KOPT-K1 (cell line): ENCODE measurements at regions not wholly inside any gene's neighbourhood (a gene's known extent, or its start where the extent isn't known, plus 50 kb on each side); places are given as distances from the start of the nearest gene placed in this dataset.

ENCODE experiments used
- H3K27ac ChIP-seq: fragments of 200-600 bp; sonication (generic); 2 replicates; pipeline ENCODE4 v1.5.1; 2016; ENCODE audit warnings: antibody characterized with exemption, mild to moderate bottlenecking, low read depth, low read length; ENCODE audit not compliant: poor library complexity, severe bottlenecking
- H3K36me3 ChIP-seq: fragments of 200-600 bp; sonication (generic); 2 replicates; pipeline ENCODE4 v1.5.1; 2017; ENCODE audit warnings: antibody characterized with exemption, mild to moderate bottlenecking, low read length, moderate library complexity; ENCODE audit not compliant: insufficient read depth
- H3K9me3 ChIP-seq: fragments of 200-600 bp; sonication (generic); 2 replicates; pipeline ENCODE4 v1.5.1; 2017; ENCODE audit warnings: antibody characterized with exemption, low read length, mild to moderate bottlenecking; ENCODE audit not compliant: insufficient read depth, poor library complexity, severe bottlenecking

DNA sequence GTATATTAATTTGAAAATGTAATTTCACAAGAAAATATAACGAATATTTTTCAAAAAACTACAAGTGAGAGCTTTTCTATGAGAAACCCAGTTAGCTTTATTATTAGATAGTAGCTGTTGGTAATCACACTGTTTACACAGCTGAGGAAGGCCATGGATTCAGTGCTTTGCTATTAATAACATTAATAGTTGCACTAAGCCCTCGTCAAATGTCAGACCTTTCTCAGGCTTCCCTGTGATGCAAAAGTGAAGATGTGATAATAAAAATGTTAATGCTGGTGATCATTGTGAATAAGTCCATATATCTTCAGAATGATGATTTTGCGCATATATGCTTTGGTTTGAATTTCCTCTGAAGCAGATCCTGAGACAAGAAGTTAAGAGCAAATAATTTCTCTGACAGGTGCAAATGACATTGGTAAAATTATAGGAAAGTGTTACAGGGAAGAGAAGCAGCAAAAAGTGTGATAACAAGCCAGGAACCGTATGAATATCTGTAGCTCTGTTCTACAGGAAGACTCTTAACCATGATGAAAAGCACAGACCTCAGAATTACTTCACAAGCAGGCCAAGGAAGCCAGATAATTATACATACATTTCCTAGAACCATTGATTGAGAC is 56.5 kb upstream of the CNTN6 start:
- H3K27ac ChIP-seq: no peak overlapping the region
- H3K9me3 ChIP-seq: no peaks in the 10 kb centered on the region
- no peaks in the 10 kb centered on the region for H3K36me3 ChIP-seq

DNA sequence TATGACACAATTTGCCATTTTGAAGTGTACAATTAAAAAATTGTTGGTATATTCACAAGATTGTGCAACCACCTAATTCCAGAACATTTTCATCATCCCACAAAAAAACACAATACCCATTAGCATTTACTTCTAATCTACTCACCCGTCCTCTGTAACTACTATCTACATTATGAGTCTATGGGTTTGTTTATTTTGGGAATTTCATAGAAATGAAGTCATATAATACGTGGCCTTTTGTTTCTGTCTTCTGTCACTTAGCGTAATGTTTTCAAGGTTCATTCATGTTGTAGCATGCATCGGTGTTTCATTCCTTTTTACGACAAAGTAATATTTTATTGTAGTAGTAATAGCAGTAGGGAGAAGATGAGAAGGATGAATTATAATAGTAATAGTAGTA is 55.2 kb upstream of the CNTN6 start:
- no peak overlapping the region for H3K27ac ChIP-seq
- no peaks in the 10 kb centered on the region for H3K36me3 ChIP-seq
- H3K9me3 ChIP-seq: no peaks in the 10 kb centered on the region
